ENCODE measurements at regions not wholly inside any gene's neighbourhood (a gene's known extent, or its start where the extent isn't known, plus 50 kb on each side); places are given as distances from the start of the nearest gene placed in this dataset.

DNA sequence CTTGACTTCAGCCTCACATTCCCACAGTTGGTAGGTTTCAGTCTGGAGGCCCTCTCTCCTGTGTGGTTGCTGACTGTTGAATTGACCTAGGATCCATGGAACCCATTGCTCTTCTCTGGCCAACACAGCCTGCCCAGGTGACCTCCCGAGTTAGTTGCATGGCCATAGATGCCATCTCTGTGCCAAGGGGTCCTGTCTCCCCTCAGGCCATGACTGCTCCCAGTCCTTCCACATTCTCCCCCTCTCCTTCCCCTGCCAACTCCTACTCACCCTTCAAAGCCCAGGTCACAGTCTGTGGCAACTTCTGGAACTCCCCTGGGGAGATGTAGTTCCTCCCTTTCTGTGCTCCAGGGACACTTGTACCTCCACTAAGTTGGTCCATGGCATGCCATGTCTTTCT is 67.3 kb upstream of the GRB10 start:
- TF ChIP-seq, protein P1, sequence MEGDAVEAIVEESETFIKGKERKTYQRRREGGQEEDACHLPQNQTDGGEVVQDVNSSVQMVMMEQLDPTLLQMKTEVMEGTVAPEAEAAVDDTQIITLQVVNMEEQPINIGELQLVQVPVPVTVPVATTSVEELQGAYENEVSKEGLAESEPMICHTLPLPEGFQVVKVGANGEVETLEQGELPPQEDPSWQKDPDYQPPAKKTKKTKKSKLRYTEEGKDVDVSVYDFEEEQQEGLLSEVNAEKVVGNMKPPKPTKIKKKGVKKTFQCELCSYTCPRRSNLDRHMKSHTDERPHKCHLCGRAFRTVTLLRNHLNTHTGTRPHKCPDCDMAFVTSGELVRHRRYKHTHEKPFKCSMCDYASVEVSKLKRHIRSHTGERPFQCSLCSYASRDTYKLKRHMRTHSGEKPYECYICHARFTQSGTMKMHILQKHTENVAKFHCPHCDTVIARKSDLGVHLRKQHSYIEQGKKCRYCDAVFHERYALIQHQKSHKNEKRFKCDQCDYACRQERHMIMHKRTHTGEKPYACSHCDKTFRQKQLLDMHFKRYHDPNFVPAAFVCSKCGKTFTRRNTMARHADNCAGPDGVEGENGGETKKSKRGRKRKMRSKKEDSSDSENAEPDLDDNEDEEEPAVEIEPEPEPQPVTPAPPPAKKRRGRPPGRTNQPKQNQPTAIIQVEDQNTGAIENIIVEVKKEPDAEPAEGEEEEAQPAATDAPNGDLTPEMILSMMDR (IDR thresholded peaks at IDR 0.05; ENCODE audit: insufficient read depth, low read length) = no peak
- no peak for TF ChIP-seq POLR2AphosphoS5 (IDR thresholded peaks at IDR 0.05; ENCODE audit: low read depth)
